ENCODE measurements at regions not wholly inside any gene's neighbourhood (a gene's known extent, or its start where the extent isn't known, plus 50 kb on each side); places are given as distances from the start of the nearest gene placed in this dataset.

GRCh38 chr11:130593064-130593463, 144.6 kb downstream of the ADAMTS15 start:
- TF ChIP-seq CTCF (IDR thresholded peaks at IDR 0.05 in 4 of 5, conservative IDR thresholded peaks at IDR 0.05 in 1 of 5) = no peak
- no peak for TF ChIP-seq POLR2A (IDR thresholded peaks at IDR 0.05)

All from gastrocnemius medialis (tissue), 4 donors.